ENCODE measurements at regions not wholly inside any gene's neighbourhood (a gene's known extent, or its start where the extent isn't known, plus 50 kb on each side); places are given as distances from the start of the nearest gene placed in this dataset.
"Not testable (repeated sequence)": the region's sequence is repeated elsewhere in the genome, so short reads cannot be mapped to it uniquely, and the experiment has no call there.

GRCh38 chr6:7000825-7001777 is 106.7 kb upstream of the RREB1 start:
- DNase-seq (ENCODE audit: low spot score) = no peak

- DNase-seq (ENCODE audit: low spot score) = no peak
These were observed 104.7 kb upstream of the RREB1 start for GRCh38 chr6:7003041-7003440.

- DNase-seq (ENCODE audit: low spot score) = no peak
These were observed 103.0 kb upstream of the RREB1 start for GRCh38 chr6:7004581-7005297.

GRCh38 chr6:7006515-7007191 is 101.1 kb upstream of the RREB1 start:
- DNase-seq (ENCODE audit: low spot score) = no peak

- DNase-seq (ENCODE audit: low spot score) = peak; percentile 12
These were observed 99.2 kb upstream of the RREB1 start for GRCh38 chr6:7008451-7008988.

- DNase-seq (ENCODE audit: low spot score) = no peak
These were observed 91.5 kb upstream of the RREB1 start for GRCh38 chr6:7016226-7016625.

- DNase-seq (ENCODE audit: low spot score) = no peak
These were observed 86.5 kb upstream of the RREB1 start for GRCh38 chr6:7021301-7021700.

GRCh38 chr6:7025861-7026260 is 81.9 kb upstream of the RREB1 start:
- no peak for DNase-seq (ENCODE audit: low spot score)

GRCh38 chr6:7028963-7029362 is 78.8 kb upstream of the RREB1 start:
- not testable (repeated sequence) for DNase-seq (ENCODE audit: low spot score)

GRCh38 chr6:7030968-7031367 is 76.8 kb upstream of the RREB1 start:
- DNase-seq (ENCODE audit: low spot score) = not testable (repeated sequence)

- DNase-seq (ENCODE audit: low spot score) = no peak
These were observed 74.6 kb upstream of the RREB1 start for GRCh38 chr6:7033202-7033601.

GRCh38 chr6:7034055-7034454 is 73.7 kb upstream of the RREB1 start:
- DNase-seq (ENCODE audit: low spot score) = no peak

- no peak for DNase-seq (ENCODE audit: low spot score)
These were observed 71.9 kb upstream of the RREB1 start for GRCh38 chr6:7035837-7036249.

GRCh38 chr6:7041511-7042026 is 66.2 kb upstream of the RREB1 start:
- DNase-seq (ENCODE audit: low spot score) = no peak

- DNase-seq (ENCODE audit: low spot score) = peak; percentile 39
These were observed 65.6 kb upstream of the RREB1 start for GRCh38 chr6:7042056-7042653.

GRCh38 chr6:7042654-7043545 is 64.9 kb upstream of the RREB1 start:
- DNase-seq (ENCODE audit: low spot score) = no peak

GRCh38 chr6:7045331-7045730 is 62.4 kb upstream of the RREB1 start:
- no peak for DNase-seq (ENCODE audit: low spot score)

GRCh38 chr6:7045746-7046145 is 62.0 kb upstream of the RREB1 start:
- no peak for DNase-seq (ENCODE audit: low spot score)

GRCh38 chr6:7047128-7047527 is 60.6 kb upstream of the RREB1 start:
- no peak for DNase-seq (ENCODE audit: low spot score)

GRCh38 chr6:7047966-7048365 is 59.8 kb upstream of the RREB1 start:
- DNase-seq (ENCODE audit: low spot score) = no peak
